ENCODE measurements at regions not wholly inside any gene's neighbourhood (a gene's known extent, or its start where the extent isn't known, plus 50 kb on each side); places are given as distances from the start of the nearest gene placed in this dataset.

GRCh38 chr18:37669991-37670534, 104.5 kb upstream of the CELF4 start:
- H3K4me3 ChIP-seq (ENCODE audit: insufficient read depth, low read depth, low read length), result no peak overlapping the region
- no peaks in the 10 kb centered on the region for H3K27me3 ChIP-seq (ENCODE audit: control insufficient read depth, insufficient read depth, low read length)
- peak; percentile 39 for DNase-seq
- H3K36me3 ChIP-seq (replicated peaks; ENCODE audit: control insufficient read depth, insufficient read depth, low read length), result no peaks in the 10 kb centered on the region

GRCh38 chr18:37668971-37669747, 103.6 kb upstream of the CELF4 start:
- peak; percentile 58 for DNase-seq
- no peaks in the 10 kb centered on the region for H3K36me3 ChIP-seq (replicated peaks; ENCODE audit: control insufficient read depth, insufficient read depth, low read length)
- no peak overlapping the region for H3K4me3 ChIP-seq (ENCODE audit: insufficient read depth, low read depth, low read length)
- no peaks in the 10 kb centered on the region for H3K27me3 ChIP-seq (ENCODE audit: control insufficient read depth, insufficient read depth, low read length)

GRCh38 chr18:37667836-37668235, 102.2 kb upstream of the CELF4 start:
- Histone ChIP-seq H3K27me3 (ENCODE audit: control insufficient read depth, insufficient read depth, low read length) (no peaks in the 10 kb centered on the region), H3K36me3 (replicated peaks; ENCODE audit: control insufficient read depth, insufficient read depth, low read length) (no peaks in the 10 kb centered on the region), H3K4me3 (ENCODE audit: insufficient read depth, low read depth, low read length) (no peak overlapping the region)
- DNase-seq, result no peak

- no peaks in the 10 kb centered on the region; the same call in 1 of the 2 replicates for H3K27me3 ChIP-seq (ENCODE audit: control insufficient read depth, insufficient read depth, low read length)
- no peak overlapping the region for H3K4me3 ChIP-seq (ENCODE audit: insufficient read depth, low read depth, low read length)
- H3K36me3 ChIP-seq (replicated peaks; ENCODE audit: control insufficient read depth, insufficient read depth, low read length), result no peaks in the 10 kb centered on the region
- no peak for DNase-seq
Observed at GRCh38 chr18:37666991-37667390, 101.4 kb upstream of the CELF4 start.

GRCh38 chr18:37666451-37666850, 100.9 kb upstream of the CELF4 start:
- Histone ChIP-seq H3K27me3 (ENCODE audit: control insufficient read depth, insufficient read depth, low read length) (no peaks in the 10 kb centered on the region; the same call in 1 of the 2 replicates), H3K4me3 (ENCODE audit: insufficient read depth, low read depth, low read length) (no peak overlapping the region), H3K36me3 (replicated peaks; ENCODE audit: control insufficient read depth, insufficient read depth, low read length) (no peaks in the 10 kb centered on the region)
- no peak for DNase-seq

GRCh38 chr18:37665346-37665745, 99.7 kb upstream of the CELF4 start:
- Histone ChIP-seq H3K27me3 (ENCODE audit: control insufficient read depth, insufficient read depth, low read length) (no peaks in the 10 kb centered on the region; the same call in 1 of the 2 replicates), H3K4me3 (ENCODE audit: insufficient read depth, low read depth, low read length) (no peak overlapping the region), H3K36me3 (replicated peaks; ENCODE audit: control insufficient read depth, insufficient read depth, low read length) (no peaks in the 10 kb centered on the region)
- DNase-seq, result no peak

GRCh38 chr18:37663446-37663845, 97.8 kb upstream of the CELF4 start:
- no peak overlapping the region for H3K4me3 ChIP-seq (ENCODE audit: insufficient read depth, low read depth, low read length)
- no peak for DNase-seq
- H3K27me3 ChIP-seq (ENCODE audit: control insufficient read depth, insufficient read depth, low read length), result no peaks in the 10 kb centered on the region; the same call in 1 of the 2 replicates

GRCh38 chr18:37662546-37663339, 97.1 kb upstream of the CELF4 start:
- H3K36me3 ChIP-seq (replicated peaks; ENCODE audit: control insufficient read depth, insufficient read depth, low read length), result no peaks in the 10 kb centered on the region
- no peak overlapping the region for H3K4me3 ChIP-seq (ENCODE audit: insufficient read depth, low read depth, low read length)
- DNase-seq, result no peak
- no peaks in the 10 kb centered on the region; the same call in 1 of the 2 replicates for H3K27me3 ChIP-seq (ENCODE audit: control insufficient read depth, insufficient read depth, low read length)

More at GRCh38 chr18:37663446-37663845, 97.8 kb upstream of the CELF4 start:
- H3K36me3 ChIP-seq (replicated peaks; ENCODE audit: control insufficient read depth, insufficient read depth, low read length), result no peaks in the 10 kb centered on the region

- no peak for DNase-seq
- H3K36me3 ChIP-seq (replicated peaks; ENCODE audit: control insufficient read depth, insufficient read depth, low read length), result no peaks in the 10 kb centered on the region
- no peaks in the 10 kb centered on the region; the same call in 1 of the 2 replicates for H3K27me3 ChIP-seq (ENCODE audit: control insufficient read depth, insufficient read depth, low read length)
- H3K4me3 ChIP-seq (ENCODE audit: insufficient read depth, low read depth, low read length), result no peak overlapping the region
Observed at GRCh38 chr18:37662099-37662498, 96.5 kb upstream of the CELF4 start.

GRCh38 chr18:37661478-37661877, 95.9 kb upstream of the CELF4 start:
- Histone ChIP-seq H3K4me3 (ENCODE audit: insufficient read depth, low read depth, low read length) (no peak overlapping the region), H3K27me3 (ENCODE audit: control insufficient read depth, insufficient read depth, low read length) (no peaks in the 10 kb centered on the region; the same call in 1 of the 2 replicates), H3K36me3 (replicated peaks; ENCODE audit: control insufficient read depth, insufficient read depth, low read length) (no peaks in the 10 kb centered on the region)
- DNase-seq, result no peak

GRCh38 chr18:37661061-37661460, 95.5 kb upstream of the CELF4 start:
- no peak for DNase-seq
- Histone ChIP-seq H3K27me3 (ENCODE audit: control insufficient read depth, insufficient read depth, low read length) (no peaks in the 10 kb centered on the region; the same call in 1 of the 2 replicates), H3K4me3 (ENCODE audit: insufficient read depth, low read depth, low read length) (no peak overlapping the region), H3K36me3 (replicated peaks; ENCODE audit: control insufficient read depth, insufficient read depth, low read length) (no peaks in the 10 kb centered on the region)

GRCh38 chr18:37660658-37661057, 95.1 kb upstream of the CELF4 start:
- Histone ChIP-seq H3K27me3 (ENCODE audit: control insufficient read depth, insufficient read depth, low read length) (no peaks in the 10 kb centered on the region; the same call in 1 of the 2 replicates), H3K4me3 (ENCODE audit: insufficient read depth, low read depth, low read length) (no peak overlapping the region), H3K36me3 (replicated peaks; ENCODE audit: control insufficient read depth, insufficient read depth, low read length) (no peaks in the 10 kb centered on the region)
- no peak for DNase-seq

- DNase-seq, result no peak
- Histone ChIP-seq H3K4me3 (ENCODE audit: insufficient read depth, low read depth, low read length) (no peak overlapping the region), H3K27me3 (ENCODE audit: control insufficient read depth, insufficient read depth, low read length) (no peaks in the 10 kb centered on the region; the same call in 1 of the 2 replicates), H3K36me3 (replicated peaks; ENCODE audit: control insufficient read depth, insufficient read depth, low read length) (no peaks in the 10 kb centered on the region)
Observed at GRCh38 chr18:37659906-37660305, 94.3 kb upstream of the CELF4 start.

GRCh38 chr18:37658894-37659293, 93.3 kb upstream of the CELF4 start:
- Histone ChIP-seq H3K27me3 (ENCODE audit: control insufficient read depth, insufficient read depth, low read length) (no peaks in the 10 kb centered on the region; the same call in 1 of the 2 replicates), H3K4me3 (ENCODE audit: insufficient read depth, low read depth, low read length) (no peak overlapping the region), H3K36me3 (replicated peaks; ENCODE audit: control insufficient read depth, insufficient read depth, low read length) (no peaks in the 10 kb centered on the region)
- DNase-seq, result no peak
